ENCODE measurements at regions not wholly inside any gene's neighbourhood (a gene's known extent, or its start where the extent isn't known, plus 50 kb on each side); places are given as distances from the start of the nearest gene placed in this dataset.

- H3K27ac Mint-ChIP-seq: no peak overlapping the region
- H4K91ac ChIP-seq (ENCODE audit: insufficient read length, low read depth, low read length): no peak overlapping the region
- H4K5ac ChIP-seq (ENCODE audit: insufficient read length, low read depth, low read length): no peak overlapping the region
- no peak overlapping the region for H3K14ac ChIP-seq (ENCODE audit: insufficient read depth, low read length)
- H3K23ac ChIP-seq (ENCODE audit: insufficient read length, low read depth, low read length): no peak overlapping the region
- no peak overlapping the region for H3K27ac ChIP-seq (ENCODE audit: insufficient read length, low read depth, low read length)
- H3K9me3 Mint-ChIP-seq: no peaks in the 10 kb centered on the region; a peak in 1 of 5 replicates
- TF ChIP-seq CTCF (conservative IDR thresholded peaks at IDR 0.05): peak; percentile 94
- no peak overlapping the region for H3T11ph ChIP-seq (ENCODE audit: low read length)
- no peaks in the 10 kb centered on the region for H3K23me2 ChIP-seq (ENCODE audit: insufficient read length, low read depth, low read length, poor library complexity, severe bottlenecking)
- peak overlapping the region in 1 of 2 experiments; percentile 6; a peak in 1 of 5 replicates for H3K4me3 Mint-ChIP-seq
- H3K9me3 ChIP-seq (ENCODE audit: control insufficient read depth, low read depth, low read length): no peaks in the 10 kb centered on the region
- H3K18ac ChIP-seq (ENCODE audit: insufficient read length, low read depth, low read length): no peak overlapping the region
- no peak overlapping the region for H3K56ac ChIP-seq (ENCODE audit: insufficient read length, low read depth, low read length)
- no peak overlapping the region for H2AK5ac ChIP-seq (ENCODE audit: insufficient read length, low read length)
- H4K8ac ChIP-seq (replicated peaks; ENCODE audit: insufficient read length, low read depth, low read length): no peak overlapping the region
- no peak overlapping the region for H3K4me2 ChIP-seq (ENCODE audit: insufficient read depth, insufficient read length, low read length)
- H2BK20ac ChIP-seq (ENCODE audit: low read depth, low read length, poor library complexity, severe bottlenecking): no peak overlapping the region
- no peaks in the 10 kb centered on the region; a peak in 1 of 7 replicates for H3K36me3 Mint-ChIP-seq (ENCODE audit: insufficient read depth in 1 of 3, low read depth in 3 of 3)
- no CpG with 5 or more reads among the region's 4 CpGs for WGBS (ENCODE audit: extremely low coverage, insufficient read length, low lambda C conversion rate)
- H3K79me2 ChIP-seq (ENCODE audit: insufficient read depth, low read length): no peaks in the 10 kb centered on the region
- no peaks in the 10 kb centered on the region for H3K27me3 ChIP-seq (ENCODE audit: insufficient read depth, low read length)
- H3K4ac ChIP-seq (ENCODE audit: low read depth, low read length): no peak overlapping the region
- no peak overlapping the region for H2BK120ac ChIP-seq (ENCODE audit: low read depth, low read length, poor library complexity, severe bottlenecking)
- no peaks in the 10 kb centered on the region for H3K27me3 Mint-ChIP-seq (ENCODE audit: low read depth)
- H2AFZ ChIP-seq (ENCODE audit: low read length): no peak overlapping the region
- no peaks in the 10 kb centered on the region for H4K20me1 ChIP-seq (ENCODE audit: control insufficient read depth, insufficient read depth, insufficient read length)
- DNase-seq: peak; percentile 72
- H2BK5ac ChIP-seq (ENCODE audit: insufficient read length, low read length): no peak overlapping the region
- H3K79me1 ChIP-seq (ENCODE audit: insufficient read depth, low read depth, low read length, poor library complexity, severe bottlenecking): no peaks in the 10 kb centered on the region
- H3K4me1 Mint-ChIP-seq: no peaks in the 10 kb centered on the region
- H2BK12ac ChIP-seq (ENCODE audit: insufficient read length, low read depth, low read length): no peak overlapping the region
- H3K4me1 ChIP-seq (ENCODE audit: insufficient read depth, low read length): no peaks in the 10 kb centered on the region
- H2BK15ac ChIP-seq (ENCODE audit: low read depth, low read length): no peak overlapping the region
- H3K9ac ChIP-seq (ENCODE audit: extremely low read depth, insufficient read length, low read length): no peak overlapping the region
These were observed 125.8 kb upstream of the AVPR1A start for GRCh38 chr12:63276537-63277365.
